ENCODE measurements at regions not wholly inside any gene's neighbourhood (a gene's known extent, or its start where the extent isn't known, plus 50 kb on each side); places are given as distances from the start of the nearest gene placed in this dataset.

GRCh38 chr9:108467161-108467560 is 388.6 kb downstream of the ACTL7B start:
- H3K4me3 ChIP-seq (ENCODE audit: low read depth, low read length): no peak overlapping the region

GRCh38 chr9:108466304-108466703 is 389.5 kb downstream of the ACTL7B start:
- TF ChIP-seq CTCF (IDR thresholded peaks at IDR 0.05; ENCODE audit: insufficient read depth, low read depth, low read length, missing control alignments): no peak
- no peak for DNase-seq (ENCODE audit: low read depth)
- no peak overlapping the region for H3K4me3 ChIP-seq (ENCODE audit: low read depth, low read length)

More at GRCh38 chr9:108467161-108467560, 388.6 kb downstream of the ACTL7B start:
- DNase-seq (ENCODE audit: low read depth): no peak
- no peak for TF ChIP-seq CTCF (IDR thresholded peaks at IDR 0.05; ENCODE audit: insufficient read depth, low read depth, low read length, missing control alignments)

DNA sequence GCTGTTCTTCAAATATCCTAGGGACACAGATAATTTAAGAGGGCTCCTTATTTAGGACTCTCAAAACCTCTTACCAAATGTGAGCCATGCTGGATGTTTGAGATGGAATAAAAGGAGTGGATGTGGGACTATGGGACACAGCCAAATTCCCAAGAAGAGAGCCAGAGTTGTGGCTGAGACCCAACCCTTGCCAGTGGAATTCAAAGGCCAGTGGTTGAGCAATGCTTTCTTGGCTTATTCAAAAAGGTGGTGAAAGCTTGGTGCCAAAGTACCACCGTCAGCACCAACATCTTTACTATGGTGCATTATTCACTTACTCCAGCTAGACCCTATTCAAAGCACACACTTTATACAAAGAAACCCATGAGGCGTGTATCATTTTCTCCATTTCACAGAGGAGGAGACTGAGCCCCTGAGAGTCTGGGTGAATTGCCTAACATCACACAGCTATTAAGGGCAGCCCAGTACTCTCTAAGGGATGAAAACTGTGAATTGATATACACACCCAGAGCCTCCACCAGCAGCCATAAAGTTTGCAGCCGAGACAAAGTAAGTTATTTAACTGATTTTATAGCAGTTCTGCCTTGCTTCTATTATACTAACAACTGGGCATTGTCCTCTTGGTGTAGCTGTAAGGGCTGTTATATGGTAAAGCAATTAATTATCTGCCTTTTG is 391.7 kb downstream of the ACTL7B start:
- no peak for DNase-seq (ENCODE audit: low read depth)
- TF ChIP-seq CTCF (IDR thresholded peaks at IDR 0.05; ENCODE audit: insufficient read depth, low read depth, low read length, missing control alignments): no peak

DNA sequence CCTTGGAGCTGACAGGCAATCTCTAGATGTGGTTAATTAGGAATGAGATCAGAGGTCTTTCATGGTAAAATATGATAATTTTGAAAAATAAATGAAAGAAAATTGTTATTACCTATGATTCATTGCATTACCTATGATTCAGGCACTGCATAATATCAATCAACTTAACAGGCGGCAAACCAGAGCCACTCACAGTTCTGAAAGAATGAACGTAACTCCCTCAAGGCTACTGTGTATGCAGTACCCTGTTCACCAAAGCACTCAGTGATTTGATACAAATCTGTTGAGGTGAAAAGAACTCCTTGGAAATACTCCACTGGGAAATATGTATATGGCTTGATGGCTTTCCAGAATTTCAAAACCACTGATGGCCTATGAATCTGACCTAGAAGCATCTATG is 398.9 kb downstream of the ACTL7B start:
- no peak overlapping the region for H3K4me3 ChIP-seq (ENCODE audit: low read depth, low read length)
- DNase-seq (ENCODE audit: low read depth): no peak
- TF ChIP-seq CTCF (IDR thresholded peaks at IDR 0.05; ENCODE audit: insufficient read depth, low read depth, low read length, missing control alignments): no peak

More for the DNA sequence above, 391.7 kb downstream of the ACTL7B start:
- no peak overlapping the region for H3K4me3 ChIP-seq (ENCODE audit: low read depth, low read length)

- no peak for TF ChIP-seq CTCF (IDR thresholded peaks at IDR 0.05; ENCODE audit: insufficient read depth, low read depth, low read length, missing control alignments)
- DNase-seq (ENCODE audit: low read depth): no peak
- H3K4me3 ChIP-seq (ENCODE audit: low read depth, low read length): no peak overlapping the region
Measured at GRCh38 chr9:108445431-108446071, 410.2 kb downstream of the ACTL7B start.

DNA sequence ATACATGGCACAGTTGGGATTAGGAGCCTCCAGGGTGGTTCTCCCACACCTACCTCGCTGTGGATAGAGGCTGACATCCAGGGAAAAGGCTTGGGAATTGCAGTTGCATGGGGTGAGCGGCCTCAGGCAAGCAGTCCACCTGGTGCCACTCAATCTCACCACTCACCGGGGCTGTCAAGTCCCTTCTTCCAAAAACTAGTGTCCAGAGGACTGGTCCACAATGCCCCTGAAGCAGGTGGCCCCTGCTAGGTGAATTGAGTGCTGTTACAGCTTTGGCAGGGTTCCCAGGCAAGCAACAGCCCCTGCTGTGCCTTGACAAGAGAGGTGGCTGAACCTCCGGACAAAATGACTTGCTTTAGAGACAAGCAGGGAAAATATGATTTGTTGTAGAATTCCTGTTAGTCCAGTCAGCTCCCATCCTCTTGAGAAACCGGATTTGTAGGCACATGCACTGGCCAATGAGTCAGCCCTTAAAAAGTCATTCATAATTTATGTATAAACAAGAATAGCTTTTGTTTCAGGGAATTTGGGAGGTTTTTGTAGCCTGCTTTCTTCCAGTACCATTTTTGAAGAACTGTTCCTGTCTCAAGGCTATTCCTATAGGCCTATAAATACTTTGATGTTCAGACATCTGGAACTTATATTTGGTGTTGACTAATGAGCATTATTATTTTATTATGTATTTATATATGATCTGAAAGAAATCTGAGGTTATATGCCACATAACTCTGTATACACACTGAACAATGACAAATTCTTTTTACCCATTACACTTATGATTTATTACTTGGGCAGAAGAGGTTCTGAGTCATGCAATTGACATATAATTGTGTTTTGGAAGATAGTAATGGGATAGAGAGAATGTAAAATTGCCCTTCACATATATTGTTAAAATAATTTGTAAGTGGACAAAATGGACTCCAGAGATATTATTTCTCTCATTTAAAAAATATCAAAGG is 411.1 kb downstream of the ACTL7B start:
- H3K4me3 ChIP-seq (ENCODE audit: low read depth, low read length): no peak overlapping the region
- no peak for TF ChIP-seq CTCF (IDR thresholded peaks at IDR 0.05; ENCODE audit: insufficient read depth, low read depth, low read length, missing control alignments)
- no peak for DNase-seq (ENCODE audit: low read depth)
